ENCODE measurements at regions not wholly inside any gene's neighbourhood (a gene's known extent, or its start where the extent isn't known, plus 50 kb on each side); places are given as distances from the start of the nearest gene placed in this dataset.

DNA sequence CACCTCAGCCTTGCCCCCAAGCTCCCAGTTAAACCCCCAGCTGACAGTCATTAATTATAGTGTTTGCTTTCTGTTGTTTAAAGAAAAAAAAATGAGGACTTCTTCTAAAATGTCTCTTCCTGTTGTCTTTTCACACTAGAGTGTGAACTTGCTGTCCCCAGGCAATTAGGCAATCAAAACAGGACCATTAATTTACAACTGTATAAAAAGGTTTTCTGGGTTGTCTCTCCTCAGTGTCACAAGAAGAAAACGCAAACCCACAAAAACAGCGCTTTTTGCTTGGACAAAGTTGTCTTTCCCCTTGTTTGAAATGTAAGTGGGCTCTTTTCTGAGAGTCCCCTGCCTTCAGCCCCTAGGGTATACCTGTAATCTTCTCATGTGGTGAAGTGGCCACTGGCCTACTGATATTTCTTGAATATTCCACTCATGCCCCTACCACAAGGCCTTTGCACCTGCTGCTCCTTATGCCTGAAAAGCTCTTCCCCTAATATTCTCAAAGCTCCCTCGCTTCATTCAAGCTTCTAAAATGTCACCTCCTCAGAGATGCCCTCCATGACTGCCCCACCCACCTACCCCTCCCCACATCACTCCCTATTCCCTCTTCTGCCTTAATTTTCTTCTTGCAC lies 158.9 kb upstream of the PWP1 start:
- BruUV-seq (replicated peaks) = no TSS peak
- Histone ChIP-seq H3K9me3 (ENCODE audit: low read length) (no peaks in the 10 kb centered on the region), H3K4me1 (ENCODE audit: insufficient read depth, low read length, poor library complexity, severe bottlenecking) (no peaks in the 10 kb centered on the region), H3K27ac (ENCODE audit: low read depth, low read length, poor library complexity, severe bottlenecking) (no peak overlapping the region), H4K20me1 (ENCODE audit: insufficient read depth, low read length) (no peaks in the 10 kb centered on the region), H3K79me2 (ENCODE audit: insufficient read depth, low read depth, low read length) (no peaks in the 10 kb centered on the region), H3K4me3 (ENCODE audit: low read depth, low read length, poor library complexity, severe bottlenecking) (no peak overlapping the region), H3K36me3 (ENCODE audit: insufficient read depth, low read length) (no peaks in the 10 kb centered on the region), H2AFZ (ENCODE audit: low read length) (no peak overlapping the region), H3K9me2 (ENCODE audit: insufficient read depth, low read length) (no peaks in the 10 kb centered on the region), H3K4me2 (ENCODE audit: low read length) (no peak overlapping the region)
- no peak for DNase-seq (ENCODE audit: low spot score)
- intact Hi-C loops (cut with micrococcal nuclease; ENCODE audit: unreplicated experiment) = no loop called here
- ChIA-PET POLR2A (interaction anchor here (0.6 kb wide), 1 partner anchor 1507 kb away, joined by 3 read pairs; no protein-coding TSS in a partner anchor), CTCF (ENCODE audit: unreplicated experiment) (no interaction called here)
- no peak for TF ChIP-seq EZH2phosphoT487 (IDR thresholded peaks at IDR 0.05; ENCODE audit: borderline replicate concordance, low read depth, low read length)
- TF ChIP-seq, protein P1, sequence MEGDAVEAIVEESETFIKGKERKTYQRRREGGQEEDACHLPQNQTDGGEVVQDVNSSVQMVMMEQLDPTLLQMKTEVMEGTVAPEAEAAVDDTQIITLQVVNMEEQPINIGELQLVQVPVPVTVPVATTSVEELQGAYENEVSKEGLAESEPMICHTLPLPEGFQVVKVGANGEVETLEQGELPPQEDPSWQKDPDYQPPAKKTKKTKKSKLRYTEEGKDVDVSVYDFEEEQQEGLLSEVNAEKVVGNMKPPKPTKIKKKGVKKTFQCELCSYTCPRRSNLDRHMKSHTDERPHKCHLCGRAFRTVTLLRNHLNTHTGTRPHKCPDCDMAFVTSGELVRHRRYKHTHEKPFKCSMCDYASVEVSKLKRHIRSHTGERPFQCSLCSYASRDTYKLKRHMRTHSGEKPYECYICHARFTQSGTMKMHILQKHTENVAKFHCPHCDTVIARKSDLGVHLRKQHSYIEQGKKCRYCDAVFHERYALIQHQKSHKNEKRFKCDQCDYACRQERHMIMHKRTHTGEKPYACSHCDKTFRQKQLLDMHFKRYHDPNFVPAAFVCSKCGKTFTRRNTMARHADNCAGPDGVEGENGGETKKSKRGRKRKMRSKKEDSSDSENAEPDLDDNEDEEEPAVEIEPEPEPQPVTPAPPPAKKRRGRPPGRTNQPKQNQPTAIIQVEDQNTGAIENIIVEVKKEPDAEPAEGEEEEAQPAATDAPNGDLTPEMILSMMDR (conservative IDR thresholded peaks at IDR 0.05; ENCODE audit: low read length) = no peak

DNA sequence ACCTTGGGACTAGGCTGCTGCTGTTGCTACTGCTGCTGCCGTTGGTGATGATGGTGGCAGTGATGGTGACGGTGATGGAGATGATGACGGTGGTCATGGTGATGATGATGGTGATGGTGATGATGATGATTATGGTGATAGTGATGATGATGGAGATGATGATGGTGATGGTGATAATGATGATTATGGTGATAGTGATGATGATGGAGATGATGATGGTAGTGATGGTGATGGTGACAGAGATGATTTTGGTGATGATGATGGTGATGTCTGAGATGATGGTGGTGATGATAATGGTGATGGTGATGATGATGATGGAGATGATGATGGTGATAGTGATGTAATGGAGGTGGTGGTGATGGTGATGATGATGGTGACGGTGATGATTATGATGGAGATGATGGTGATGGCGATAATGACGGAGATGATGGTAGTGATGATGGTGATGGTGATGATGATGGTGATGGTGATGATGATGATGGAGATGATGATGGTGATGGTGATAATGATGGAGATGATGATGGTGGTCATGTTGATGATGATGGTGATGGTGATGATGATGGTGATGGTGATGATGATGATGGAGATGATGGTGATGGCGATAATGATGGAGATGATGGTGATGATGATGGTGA lies 156.8 kb upstream of the PWP1 start:
- H2AFZ ChIP-seq (ENCODE audit: low read length) = no peak overlapping the region
- no TSS peak for BruUV-seq (replicated peaks)
- CTCF ChIA-PET (ENCODE audit: unreplicated experiment) = no interaction called here
- POLR2A ChIA-PET = no interaction called here
- TF ChIP-seq, protein P1 (conservative IDR thresholded peaks at IDR 0.05; ENCODE audit: low read length) = no peak
- TF ChIP-seq EZH2phosphoT487 (IDR thresholded peaks at IDR 0.05; ENCODE audit: borderline replicate concordance, low read depth, low read length) = no peak
- H3K4me3 ChIP-seq (ENCODE audit: low read depth, low read length, poor library complexity, severe bottlenecking) = no peak overlapping the region
- H3K4me1 ChIP-seq (ENCODE audit: insufficient read depth, low read length, poor library complexity, severe bottlenecking) = no peaks in the 10 kb centered on the region
- intact Hi-C loops (cut with micrococcal nuclease; ENCODE audit: unreplicated experiment) = no loop called here
- no peaks in the 10 kb centered on the region for H3K9me2 ChIP-seq (ENCODE audit: insufficient read depth, low read length)
- no peak overlapping the region for H3K27ac ChIP-seq (ENCODE audit: low read depth, low read length, poor library complexity, severe bottlenecking)
- H4K20me1 ChIP-seq (ENCODE audit: insufficient read depth, low read length) = no peaks in the 10 kb centered on the region
- no peak overlapping the region for H3K4me2 ChIP-seq (ENCODE audit: low read length)
- no peaks in the 10 kb centered on the region for H3K9me3 ChIP-seq (ENCODE audit: low read length)
- H3K79me2 ChIP-seq (ENCODE audit: insufficient read depth, low read depth, low read length) = no peaks in the 10 kb centered on the region
- no peak for DNase-seq (ENCODE audit: low spot score)
- H3K36me3 ChIP-seq (ENCODE audit: insufficient read depth, low read length) = no peaks in the 10 kb centered on the region

DNA sequence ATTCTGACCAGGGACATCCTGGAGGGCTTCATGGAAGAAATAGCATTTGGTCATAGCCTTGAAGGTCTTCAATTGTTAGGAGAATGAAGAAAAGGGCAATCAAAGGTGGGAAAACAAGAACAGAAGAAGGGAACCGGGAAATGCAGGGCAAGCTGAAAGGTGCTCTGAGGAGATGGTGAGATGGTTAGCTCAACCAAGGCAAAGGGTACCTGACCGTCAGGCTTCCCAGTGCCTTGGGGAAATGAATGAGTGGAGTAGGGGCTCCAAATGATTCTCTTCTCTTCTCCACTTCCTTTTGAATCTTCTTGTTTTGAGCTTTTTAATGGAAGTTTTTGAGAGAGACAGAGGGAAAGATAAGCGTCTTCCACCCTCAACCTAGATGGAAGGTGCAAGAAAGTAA lies 155.6 kb upstream of the PWP1 start:
- BruUV-seq (replicated peaks) = no TSS peak
- POLR2A ChIA-PET = no interaction called here

More for the DNA sequence above, 155.6 kb upstream of the PWP1 start:
- intact Hi-C loops (cut with micrococcal nuclease; ENCODE audit: unreplicated experiment) = no loop called here
- Histone ChIP-seq H3K79me2 (ENCODE audit: insufficient read depth, low read depth, low read length) (no peaks in the 10 kb centered on the region), H3K4me1 (ENCODE audit: insufficient read depth, low read length, poor library complexity, severe bottlenecking) (no peaks in the 10 kb centered on the region), H2AFZ (ENCODE audit: low read length) (no peak overlapping the region), H3K27ac (ENCODE audit: low read depth, low read length, poor library complexity, severe bottlenecking) (no peak overlapping the region), H3K4me2 (ENCODE audit: low read length) (no peak overlapping the region), H3K9me2 (ENCODE audit: insufficient read depth, low read length) (no peaks in the 10 kb centered on the region), H3K36me3 (ENCODE audit: insufficient read depth, low read length) (no peaks in the 10 kb centered on the region), H3K4me3 (ENCODE audit: low read depth, low read length, poor library complexity, severe bottlenecking) (no peak overlapping the region), H3K9me3 (ENCODE audit: low read length) (no peaks in the 10 kb centered on the region), H4K20me1 (ENCODE audit: insufficient read depth, low read length) (no peaks in the 10 kb centered on the region)
- CTCF ChIA-PET (ENCODE audit: unreplicated experiment) = no interaction called here
- TF ChIP-seq, protein P1 (conservative IDR thresholded peaks at IDR 0.05; ENCODE audit: low read length) = no peak
- TF ChIP-seq EZH2phosphoT487 (IDR thresholded peaks at IDR 0.05; ENCODE audit: borderline replicate concordance, low read depth, low read length) = no peak
- DNase-seq (ENCODE audit: low spot score) = no peak
